ENCODE measurements at regions not wholly inside any gene's neighbourhood (a gene's known extent, or its start where the extent isn't known, plus 50 kb on each side); places are given as distances from the start of the nearest gene placed in this dataset.

DNA sequence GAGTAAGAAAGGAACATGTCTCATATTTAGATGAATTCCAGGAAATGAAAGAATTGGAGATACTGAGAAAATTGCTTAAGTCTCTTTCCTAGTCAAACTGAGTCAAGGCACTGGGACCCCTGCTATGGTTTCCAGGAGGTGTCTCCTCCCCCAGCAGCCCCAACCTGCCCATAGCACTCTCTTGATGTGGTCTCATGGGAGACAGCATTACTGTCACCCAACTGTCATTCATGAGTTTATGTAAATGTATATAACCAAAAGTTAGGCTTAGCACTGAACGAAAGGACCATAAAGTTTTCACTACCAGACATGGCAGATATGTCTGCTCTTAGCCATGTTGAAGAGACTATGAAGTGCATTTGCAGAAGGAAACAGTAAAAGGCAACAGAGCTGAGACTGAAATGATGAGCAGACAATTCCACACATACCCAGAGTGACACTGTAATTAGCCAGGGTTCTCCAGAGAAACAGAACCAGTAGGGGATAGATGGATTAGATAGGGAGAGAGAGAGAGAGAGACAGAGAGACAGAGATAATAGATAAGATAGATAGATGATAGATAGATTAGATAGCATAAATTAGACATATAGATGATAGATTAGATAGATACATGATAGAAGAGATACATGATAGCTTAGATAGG lies 328.1 kb downstream of the BRD1 start:
- no peak for DNase-seq

DNA sequence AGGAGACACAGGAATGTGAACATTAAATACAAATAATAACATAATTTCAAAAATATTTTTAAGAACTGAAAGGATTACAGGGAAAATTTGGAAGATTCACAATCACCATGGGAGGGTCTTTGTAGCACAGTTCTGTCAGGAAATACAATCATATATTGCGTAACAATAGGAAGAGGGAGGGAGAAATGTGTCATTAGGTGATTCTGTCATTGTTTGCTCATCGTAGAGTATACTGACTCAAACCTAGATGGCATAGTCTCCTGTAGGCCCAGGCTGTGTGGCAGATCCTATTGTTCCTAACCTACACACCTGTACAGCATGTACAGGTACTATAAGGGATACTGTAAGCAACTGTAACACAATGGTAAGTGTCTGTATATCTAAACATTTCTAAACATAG lies 330.4 kb downstream of the BRD1 start:
- DNase-seq, result no peak

DNA sequence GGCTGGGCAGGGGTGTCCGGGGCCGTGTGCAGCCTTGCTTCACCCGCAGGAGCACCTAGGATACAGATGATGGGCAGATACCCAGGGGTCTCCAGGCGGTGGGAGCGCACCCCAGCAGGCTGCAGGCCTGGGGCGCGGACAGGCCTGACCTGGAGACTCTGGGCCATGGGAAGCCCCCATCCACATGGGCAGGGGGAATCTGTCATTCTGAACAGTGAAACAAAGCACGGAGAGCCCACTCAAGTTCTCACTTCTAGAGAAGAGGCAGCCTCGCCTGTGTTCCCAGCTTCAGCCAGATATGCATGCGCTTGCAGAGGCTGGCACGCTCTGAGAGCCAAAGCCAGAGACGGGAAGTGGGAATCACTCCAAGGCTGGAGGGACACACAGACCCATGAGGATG lies 333.1 kb downstream of the BRD1 start:
- DNase-seq, result no peak

- no peak for DNase-seq
These were observed 334.9 kb downstream of the BRD1 start for GRCh38 chr22:49492741-49493251.

DNA sequence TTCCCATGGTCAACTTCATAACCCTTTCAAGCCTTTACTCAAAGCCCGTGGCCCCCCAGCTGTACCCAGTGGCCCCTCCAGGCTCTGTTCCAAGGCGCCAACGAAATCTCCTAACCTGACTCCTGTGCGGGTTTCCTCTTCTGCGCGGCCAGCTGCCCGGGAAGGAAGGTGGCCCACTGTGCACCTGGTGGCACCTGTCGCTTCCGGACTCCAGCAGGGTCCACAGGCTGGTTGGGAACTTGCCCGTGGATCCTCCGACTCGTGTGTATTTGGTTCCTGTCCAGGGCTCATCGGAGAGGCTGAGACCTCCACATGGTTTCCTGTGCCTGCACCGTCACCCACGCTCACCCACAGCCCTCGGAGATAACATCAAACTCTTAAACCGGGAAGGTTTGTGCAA lies 335.4 kb downstream of the BRD1 start:
- no peak for DNase-seq

DNA sequence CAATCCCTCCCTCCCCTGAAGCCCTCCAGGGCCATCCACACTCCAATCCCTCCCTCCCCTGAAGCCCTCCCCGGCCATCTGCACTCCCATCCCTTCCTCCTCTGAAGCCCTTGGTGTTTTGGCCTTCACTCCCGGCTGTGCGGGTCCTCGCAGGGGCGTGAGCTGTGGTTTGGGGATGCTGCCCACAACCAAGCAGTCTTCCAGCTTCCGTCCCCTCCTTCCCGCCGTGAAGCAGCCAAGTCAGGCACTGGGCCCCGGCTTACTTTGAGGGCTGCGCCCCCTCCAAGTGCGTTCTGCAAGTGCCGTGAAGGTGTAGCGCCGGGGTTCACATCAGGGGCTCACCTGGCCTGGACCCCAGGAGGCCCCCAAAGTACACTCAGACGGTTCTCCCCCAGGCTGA lies 335.9 kb downstream of the BRD1 start:
- DNase-seq, result no peak

GRCh38 chr22:49491221-49491635 lies 336.4 kb downstream of the BRD1 start:
- no peak for DNase-seq

DNA sequence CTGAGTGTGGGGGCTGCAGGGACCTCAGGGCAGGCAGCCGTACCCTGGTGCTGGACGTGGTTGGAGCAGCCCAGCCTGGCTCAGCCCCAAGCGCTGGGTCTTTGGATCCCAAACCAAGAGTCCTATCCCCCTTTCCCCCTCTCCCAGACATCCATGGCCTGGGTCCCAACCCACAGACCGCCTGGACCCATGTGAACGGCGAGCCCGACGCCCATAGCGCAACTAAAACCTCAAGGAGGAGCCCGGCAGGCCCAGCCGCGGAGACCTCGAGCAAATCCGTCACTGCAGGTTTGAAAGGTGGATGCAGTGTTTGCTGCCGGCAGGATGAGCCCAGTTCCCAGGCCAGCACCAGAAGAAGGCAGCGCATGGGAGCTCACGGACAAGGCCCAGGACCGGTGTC lies 337.0 kb downstream of the BRD1 start:
- DNase-seq, result no peak

GRCh38 chr22:49489821-49490220 lies 337.9 kb downstream of the BRD1 start:
- no peak for DNase-seq

DNA sequence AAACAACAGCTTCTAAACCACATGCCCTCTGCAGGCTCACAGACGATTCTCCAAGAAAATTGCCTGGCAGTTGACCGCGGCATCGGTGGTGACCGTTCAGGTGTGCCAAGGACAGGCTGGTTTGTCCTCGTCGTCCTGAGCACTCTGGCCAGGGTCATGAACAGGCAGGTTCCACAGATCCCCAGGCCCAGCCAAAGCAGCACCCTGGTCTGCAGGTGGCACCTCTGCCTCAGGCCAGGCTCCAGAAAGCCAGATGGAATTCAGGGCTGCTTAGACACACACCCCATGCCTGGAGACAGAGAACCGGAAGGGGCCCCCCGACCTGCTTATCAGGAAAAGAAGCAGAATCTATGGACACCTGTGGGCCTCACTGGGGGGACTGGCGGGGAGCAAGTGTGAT lies 338.7 kb downstream of the BRD1 start:
- no peak for DNase-seq

DNA sequence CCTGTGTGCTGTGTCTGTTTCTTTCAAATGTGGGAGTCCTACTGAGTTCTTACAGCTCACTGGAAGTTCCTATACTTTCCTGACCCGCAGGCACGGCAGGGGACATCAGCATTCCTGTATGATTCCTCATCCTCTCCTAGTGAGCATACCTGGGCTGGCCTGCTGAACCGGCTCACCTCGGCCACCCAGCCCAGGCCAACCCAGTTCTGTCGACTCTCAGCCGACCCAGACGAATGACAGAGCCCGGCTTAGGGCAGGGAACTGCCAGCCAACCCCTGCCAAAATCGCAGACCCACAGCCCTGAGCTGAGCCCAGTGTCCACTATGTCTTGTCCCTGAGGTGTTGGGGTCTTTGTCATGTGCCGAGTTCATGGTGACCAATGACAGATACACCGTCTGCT lies 339.7 kb downstream of the BRD1 start:
- DNase-seq, result no peak

DNA sequence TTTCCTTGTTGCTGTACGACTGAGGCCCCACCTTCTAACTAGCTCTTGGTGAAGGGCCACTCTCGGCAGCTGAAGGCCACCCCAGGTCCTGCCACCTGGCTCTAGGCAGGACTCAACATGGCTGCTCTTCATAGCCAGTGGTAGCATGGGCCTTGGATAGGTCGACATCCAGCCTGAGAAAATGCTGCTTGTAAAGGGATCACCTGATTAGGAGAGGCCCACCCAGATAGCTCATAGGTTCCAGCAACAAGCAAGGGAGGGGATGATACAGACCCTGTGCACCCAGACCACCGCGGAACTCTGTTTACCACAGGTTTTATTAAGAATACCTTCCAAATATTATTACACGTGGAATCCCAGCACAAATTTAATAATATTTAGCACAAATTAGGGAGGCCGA lies 341.4 kb downstream of the BRD1 start:
- no peak for DNase-seq

GRCh38 chr22:49483946-49484345 lies 343.7 kb downstream of the BRD1 start:
- no peak for DNase-seq

DNA sequence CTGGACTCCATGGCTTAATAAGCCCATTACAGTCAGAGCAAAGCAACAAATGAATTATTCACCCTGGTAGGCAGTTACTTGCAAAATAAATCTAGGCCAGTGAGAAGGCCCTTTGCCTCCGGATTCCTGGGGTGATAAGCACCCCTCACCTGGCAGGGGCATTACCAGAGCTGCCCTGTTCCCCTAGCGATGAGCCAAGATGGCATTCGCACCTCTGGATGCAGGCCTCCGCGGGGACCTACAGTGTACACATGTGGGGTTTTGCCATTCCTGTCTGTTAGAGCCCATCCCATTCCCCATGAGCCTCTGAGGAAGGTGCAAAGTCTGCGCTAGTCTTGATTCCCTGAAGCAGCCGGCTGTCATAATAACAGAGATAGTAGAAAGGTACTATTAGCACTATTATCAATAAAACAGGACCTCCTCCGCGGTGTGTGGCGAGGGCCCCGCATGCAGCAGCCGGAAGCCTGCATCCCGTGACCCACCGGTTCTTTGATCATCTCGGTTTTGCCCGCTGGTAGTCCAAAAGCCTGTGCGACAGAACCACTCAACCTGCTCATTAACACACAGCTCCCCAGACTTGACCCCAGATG lies 344.3 kb downstream of the BRD1 start:
- no peak for DNase-seq

- DNase-seq, result no peak
These were observed 344.9 kb downstream of the BRD1 start for GRCh38 chr22:49482811-49483210.

DNA sequence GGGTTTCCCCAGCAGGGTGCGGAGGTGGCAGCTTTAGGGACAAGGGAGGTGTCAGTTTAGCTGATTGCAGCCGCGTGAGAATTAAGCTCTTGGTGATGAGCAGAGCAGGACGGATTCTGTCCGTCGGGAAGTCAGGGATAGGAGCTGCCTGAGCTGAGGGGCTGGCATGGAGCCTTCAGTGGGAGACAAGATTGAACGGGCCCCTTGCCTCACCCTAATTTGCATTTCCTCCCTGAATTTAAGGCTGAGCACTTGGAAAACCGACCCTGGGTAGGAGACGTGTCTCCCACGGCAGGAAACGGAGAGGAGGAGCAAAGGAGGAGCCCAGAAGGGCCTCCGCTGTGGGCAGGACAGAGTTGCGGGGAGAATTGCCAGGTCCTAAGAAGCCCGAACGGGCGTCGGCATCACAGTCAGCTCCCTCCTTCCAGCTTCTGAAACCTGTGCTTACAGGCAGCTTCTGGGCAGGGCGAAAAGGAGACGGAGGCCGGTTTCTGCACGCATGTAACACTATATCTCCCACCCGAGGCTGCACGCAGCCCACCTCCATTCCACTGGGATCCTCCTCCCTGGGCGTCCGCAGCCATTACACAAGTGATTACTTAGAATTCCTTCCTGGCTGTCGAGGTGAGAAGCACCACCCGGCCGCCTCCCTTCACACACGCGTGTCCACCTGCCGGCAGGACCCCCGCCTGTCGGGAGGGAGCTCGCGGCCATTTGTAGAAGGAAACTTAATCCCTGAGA lies 345.8 kb downstream of the BRD1 start:
- DNase-seq, result no peak

GRCh38 chr22:49480896-49481658 lies 346.6 kb downstream of the BRD1 start:
- no peak for DNase-seq

GRCh38 chr22:49480331-49480730 lies 347.3 kb downstream of the BRD1 start:
- DNase-seq, result no peak

DNA sequence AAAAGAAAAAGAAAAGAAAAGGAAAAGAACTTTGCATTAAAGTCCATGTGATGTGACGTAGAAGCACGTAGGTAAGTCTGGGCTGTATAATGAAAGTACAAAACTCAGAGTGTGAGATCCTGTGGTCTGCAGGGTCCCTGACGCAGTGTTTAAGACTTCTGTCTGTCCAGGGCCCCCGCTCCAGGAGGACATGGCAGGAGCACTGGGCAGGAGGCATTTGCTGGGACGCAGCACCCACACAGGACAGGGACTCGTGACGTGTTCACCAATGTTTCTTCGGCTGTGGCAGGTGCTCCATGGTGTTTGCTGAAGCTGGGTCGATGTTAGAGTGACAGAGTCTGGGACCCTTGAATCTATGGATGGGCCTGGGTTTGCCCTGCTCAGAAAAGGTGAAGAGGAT lies 348.1 kb downstream of the BRD1 start:
- DNase-seq, result no peak

- no peak for DNase-seq
These were observed 350.8 kb downstream of the BRD1 start for GRCh38 chr22:49476800-49477400.

GRCh38 chr22:49476176-49476575 lies 351.5 kb downstream of the BRD1 start:
- DNase-seq, result no peak

- DNase-seq, result no peak
These were observed 352.4 kb downstream of the BRD1 start for GRCh38 chr22:49475253-49475652.

DNA sequence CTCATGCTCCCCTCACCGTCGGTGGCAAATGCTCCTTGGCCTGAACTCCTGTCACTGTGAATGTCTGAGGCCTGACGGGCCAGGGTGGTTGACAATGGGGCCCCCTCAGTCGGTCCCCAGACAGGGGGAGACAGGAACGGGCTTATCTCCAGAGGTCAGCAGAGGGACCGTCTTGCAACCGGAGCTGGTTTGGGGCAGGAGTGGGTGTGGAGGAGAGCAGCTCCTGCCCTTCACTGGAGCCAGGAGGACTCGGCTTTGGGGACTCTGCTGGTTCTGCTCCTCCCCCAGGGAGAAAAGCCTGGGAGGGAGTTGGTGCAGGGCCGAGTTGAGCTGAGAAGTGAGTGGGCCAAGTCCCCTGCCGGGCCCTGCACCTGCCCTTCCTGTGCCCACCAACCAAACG lies 354.4 kb downstream of the BRD1 start:
- no peak for DNase-seq

Data from femur (tissue), 1 donor.